ENCODE measurements at regions not wholly inside any gene's neighbourhood (a gene's known extent, or its start where the extent isn't known, plus 50 kb on each side); places are given as distances from the start of the nearest gene placed in this dataset.

- TF ChIP-seq EZH2phosphoT487 (IDR thresholded peaks at IDR 0.05) = no peak
- no peak for TF ChIP-seq CTCF (IDR thresholded peaks at IDR 0.05)
Observed at GRCh38 chr22:23392420-23393121, 187.5 kb downstream of the IGLL1 start.

Data from neural progenitor cell (in vitro differentiated cells).